ENCODE measurements at regions not wholly inside any gene's neighbourhood (a gene's known extent, or its start where the extent isn't known, plus 50 kb on each side); places are given as distances from the start of the nearest gene placed in this dataset.
"Not testable (repeated sequence)": the region's sequence is repeated elsewhere in the genome, so short reads cannot be mapped to it uniquely, and the experiment has no call there.

DNA sequence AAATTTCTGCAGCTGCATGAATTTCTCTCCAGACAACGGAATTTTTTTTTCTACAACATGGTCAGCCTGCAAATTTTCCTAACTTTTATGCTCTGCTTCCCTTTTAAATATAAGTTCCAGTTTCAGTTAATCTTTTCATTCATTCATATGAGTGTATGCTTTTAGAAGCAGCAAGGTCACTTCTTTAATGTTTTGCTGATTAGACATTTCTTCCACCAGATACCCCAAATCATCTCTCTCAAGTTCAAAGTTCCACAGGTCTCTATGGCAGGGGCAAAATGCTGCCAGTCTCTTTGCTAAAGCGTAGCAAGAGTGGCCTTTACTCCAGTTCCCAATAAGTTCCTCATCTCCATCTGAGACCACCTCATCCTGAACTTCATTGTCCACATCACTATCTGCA lies 205.6 kb upstream of the GRM7 start:
- no peak for DNase-seq

- DNase-seq = no peak
Measured at GRCh38 chr3:6657591-6657990, 203.3 kb upstream of the GRM7 start.

DNA sequence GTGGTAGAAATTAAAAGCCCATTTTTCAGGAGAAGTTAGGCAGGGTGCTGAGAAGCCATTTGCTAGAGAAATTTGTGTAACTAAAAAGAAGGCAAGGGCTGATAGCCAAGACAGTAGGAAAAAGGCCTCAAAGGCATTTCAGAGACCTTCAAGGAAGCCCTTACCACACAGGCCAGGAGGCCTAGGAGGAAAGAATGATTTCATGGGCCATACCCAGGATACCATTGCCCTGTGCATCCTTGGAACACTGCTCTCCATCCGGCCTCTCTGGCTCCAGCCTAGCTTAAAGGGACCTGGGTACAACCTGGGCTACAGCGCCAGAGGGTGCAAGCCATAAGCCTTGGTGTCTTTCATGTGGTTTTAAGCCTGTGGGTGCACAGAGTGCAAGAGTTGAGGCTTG lies 193.6 kb upstream of the GRM7 start:
- no peak for DNase-seq

DNA sequence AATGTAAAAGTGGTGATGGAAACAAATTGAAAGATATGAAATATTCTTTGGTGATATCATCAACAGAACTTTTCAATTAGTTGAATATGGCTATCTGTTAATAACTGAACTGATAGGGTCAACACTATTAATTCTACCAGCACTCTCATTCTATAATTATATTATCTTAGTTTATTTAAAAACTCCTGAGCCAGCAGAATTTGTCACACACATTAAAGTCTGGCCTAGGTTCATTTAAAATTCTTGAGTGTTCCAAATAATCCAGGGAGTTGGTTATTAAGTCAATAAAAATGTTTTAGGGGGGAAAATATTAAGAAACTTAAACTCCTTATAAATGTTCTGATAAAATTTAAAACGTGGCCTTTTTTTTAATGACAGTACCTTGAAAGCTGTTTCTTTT lies 189.6 kb upstream of the GRM7 start:
- no peak for DNase-seq

DNA sequence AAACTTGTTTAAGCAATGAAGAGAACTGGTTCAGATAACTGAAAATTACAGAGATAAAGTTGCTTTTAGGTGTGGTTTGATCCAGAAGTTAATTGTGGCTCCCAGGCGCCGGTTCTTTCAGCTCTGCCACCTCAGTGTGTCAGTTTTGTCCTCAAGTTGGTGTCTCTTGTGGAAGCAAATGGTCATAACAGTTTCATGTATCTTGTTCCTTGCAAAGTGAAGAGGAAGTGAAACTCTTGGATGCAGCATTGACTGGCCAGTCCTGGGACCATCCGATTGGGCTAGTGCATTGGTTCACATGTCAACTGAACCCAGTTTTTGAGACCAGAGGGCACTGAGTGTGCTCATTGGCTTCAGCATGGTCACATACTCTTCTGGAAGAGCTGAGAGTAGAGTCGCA lies 181.4 kb upstream of the GRM7 start:
- DNase-seq = no peak

DNA sequence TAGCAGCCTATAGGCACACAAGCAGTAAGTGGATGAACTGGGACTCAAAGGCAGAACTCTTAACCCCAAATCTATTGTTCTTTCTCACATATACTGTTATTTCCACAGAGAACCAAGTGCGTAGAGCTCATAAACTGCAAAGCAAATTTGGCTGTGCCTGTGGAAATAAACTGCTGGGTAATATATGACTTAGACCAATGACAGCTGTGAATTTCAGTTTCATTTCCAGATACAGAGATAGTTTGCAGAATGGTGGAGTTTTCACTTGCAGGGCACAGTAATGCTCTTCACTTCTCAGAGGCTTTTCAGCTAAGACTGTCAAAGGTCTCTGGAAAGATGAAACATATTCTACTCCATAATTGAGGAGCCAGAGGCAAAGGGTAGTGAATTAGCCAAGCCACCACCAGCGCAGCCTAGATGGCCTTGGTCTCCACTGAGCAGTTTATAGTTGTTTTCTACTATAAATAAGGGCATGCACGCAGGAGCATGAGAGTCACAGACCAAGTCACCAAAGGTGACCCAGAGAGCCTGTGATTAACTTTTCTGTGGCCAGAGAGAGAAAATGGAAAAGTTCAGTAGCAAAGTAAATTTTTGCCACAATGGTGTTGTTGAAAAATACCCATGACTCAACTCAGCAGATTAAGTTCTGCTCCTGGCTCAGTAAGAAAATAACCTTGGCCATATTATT lies 180.7 kb upstream of the GRM7 start:
- DNase-seq = no peak

DNA sequence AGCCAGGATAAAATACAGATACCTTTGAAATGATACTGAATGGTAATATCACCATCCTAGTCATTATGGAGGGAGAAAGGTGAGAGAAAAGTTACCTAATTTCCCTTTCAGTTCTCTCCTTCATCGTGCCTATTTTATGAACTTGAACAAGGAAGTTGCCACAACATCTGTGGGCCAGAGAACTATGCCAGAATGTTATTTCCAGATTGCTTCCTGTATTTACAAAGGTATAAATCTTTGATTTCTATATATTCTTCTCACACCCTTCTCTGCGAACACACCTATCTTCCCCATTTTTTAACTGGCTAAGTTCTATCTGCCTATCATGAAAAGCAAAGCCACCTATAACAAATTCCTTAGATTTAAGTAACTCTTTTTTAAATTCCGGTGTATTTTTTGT lies 163.6 kb upstream of the GRM7 start:
- no peak for DNase-seq

GRCh38 chr3:6697722-6698121 lies 163.2 kb upstream of the GRM7 start:
- no peak for DNase-seq

GRCh38 chr3:6704817-6705216 lies 156.1 kb upstream of the GRM7 start:
- DNase-seq = not testable (repeated sequence)

- DNase-seq = no peak
Measured at GRCh38 chr3:6706777-6707176, 154.1 kb upstream of the GRM7 start.

DNA sequence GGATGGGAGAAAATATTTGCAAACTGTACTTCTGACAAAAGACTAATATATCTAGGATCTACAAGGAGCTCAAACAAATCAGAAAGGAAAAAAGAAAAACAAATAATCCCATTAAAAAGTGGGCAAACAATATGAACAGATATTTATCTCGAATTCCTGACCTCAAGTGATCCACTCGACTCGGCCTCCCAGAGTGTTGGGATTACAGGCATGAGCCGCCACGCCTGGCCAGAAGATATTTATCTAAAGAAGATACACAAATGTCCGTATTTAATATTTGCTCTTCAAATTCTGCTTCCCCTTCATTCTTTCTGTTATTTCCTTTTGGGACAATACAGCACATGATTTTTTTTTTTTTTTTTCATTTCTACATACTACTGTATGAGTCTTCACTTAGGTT lies 151.7 kb upstream of the GRM7 start:
- no peak for DNase-seq

- DNase-seq = no peak
Measured at GRCh38 chr3:6714962-6715361, 146.0 kb upstream of the GRM7 start.

DNA sequence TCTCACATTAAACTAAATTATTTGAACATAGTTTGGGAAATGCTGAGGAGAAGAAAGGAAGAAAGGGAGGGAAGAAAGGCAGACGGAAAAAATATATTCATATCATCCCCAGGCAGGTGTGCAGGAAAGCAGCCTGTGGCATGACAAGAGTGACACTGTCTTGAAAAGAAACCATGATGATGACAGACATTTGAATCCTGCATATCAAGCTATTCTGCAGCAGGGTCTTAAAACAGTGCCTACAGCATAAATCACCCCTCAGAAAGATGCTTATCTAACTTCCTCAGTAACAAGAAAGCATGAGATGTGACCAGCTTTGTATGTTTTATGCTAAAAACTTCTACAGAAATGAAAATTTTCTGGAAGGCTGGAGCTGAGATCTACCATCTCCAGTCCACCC lies 144.5 kb upstream of the GRM7 start:
- DNase-seq = no peak

DNA sequence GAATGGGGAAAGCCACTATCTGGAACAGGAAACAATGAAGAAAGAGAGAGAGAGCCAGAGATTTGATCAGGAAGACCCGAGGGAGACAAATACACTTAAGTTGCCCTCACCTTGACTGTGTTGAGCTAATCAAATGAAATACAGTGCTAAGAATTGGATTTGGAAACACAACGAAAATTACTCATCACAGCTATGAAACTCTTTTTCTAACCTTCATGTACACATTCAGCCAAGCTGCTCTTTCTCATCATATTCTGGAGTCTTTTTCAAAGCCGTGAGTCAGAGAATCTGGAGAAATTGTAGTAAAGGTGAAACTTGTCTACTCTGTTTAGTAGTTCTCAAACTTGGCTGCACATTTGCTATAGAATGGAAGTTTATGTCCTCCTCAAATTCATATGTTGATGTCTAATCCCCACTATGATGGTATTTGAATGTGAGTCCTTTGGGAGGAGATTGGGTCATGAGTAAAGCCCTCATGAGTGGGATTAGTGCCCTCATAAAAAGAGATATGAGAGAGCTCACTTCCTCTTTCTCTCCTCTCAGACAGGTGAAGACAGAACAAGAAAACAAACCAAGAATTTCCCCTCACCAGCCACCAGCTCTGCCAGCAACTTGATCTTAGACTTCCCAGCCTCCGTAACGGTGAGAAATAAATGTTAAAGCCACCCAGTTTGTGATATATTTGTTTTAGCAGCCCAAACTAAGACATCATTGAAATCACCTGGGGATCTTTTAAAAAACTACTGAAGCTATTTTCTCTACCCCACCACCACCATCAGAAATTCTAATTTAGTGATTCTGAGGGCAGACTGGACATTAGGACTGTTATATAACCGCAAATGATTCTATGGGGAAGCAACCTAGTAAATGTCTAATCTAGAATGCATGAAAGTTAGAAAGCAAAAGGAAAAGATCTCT lies 143.6 kb upstream of the GRM7 start:
- DNase-seq = no peak

- DNase-seq = no peak
Measured at GRCh38 chr3:6719999-6720398, 140.9 kb upstream of the GRM7 start.

DNA sequence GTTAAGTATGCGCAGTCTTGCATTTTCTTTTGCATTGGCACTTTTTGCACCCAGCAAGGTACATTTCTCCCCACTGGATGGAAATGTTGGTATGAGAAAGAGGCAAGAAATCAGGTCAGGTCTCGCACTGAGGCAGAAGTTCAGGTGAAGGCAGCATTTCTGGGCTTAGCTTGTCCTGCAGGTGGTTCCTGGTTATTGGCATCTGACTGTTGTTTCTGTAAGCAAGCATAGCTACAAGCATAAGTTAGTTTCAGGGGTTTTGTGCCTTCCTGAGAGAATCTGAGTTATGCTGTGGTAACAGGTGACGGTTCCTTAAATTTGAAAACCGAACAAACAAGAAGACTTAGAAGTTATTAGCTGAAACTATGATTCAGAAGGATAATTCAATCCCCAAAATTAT lies 139.4 kb upstream of the GRM7 start:
- no peak for DNase-seq

DNA sequence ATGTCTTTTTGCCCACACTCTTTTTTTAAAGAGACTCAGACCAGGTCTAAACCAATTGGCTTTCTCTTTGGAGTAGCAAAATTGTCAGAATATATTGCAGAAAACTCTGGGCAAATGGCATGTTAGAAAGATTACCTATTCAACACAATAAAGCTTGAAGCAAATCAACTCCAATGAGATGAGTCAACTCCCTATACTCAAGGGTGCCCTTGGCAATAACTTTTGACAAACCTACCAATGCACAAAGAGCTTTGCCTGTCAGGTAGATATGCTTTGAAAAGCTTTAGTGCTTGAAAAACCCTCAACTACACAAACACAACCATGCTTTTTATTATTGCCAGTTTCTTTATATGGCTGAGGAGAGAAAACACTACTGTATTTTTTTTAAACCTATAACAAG lies 137.7 kb upstream of the GRM7 start:
- DNase-seq = no peak

DNA sequence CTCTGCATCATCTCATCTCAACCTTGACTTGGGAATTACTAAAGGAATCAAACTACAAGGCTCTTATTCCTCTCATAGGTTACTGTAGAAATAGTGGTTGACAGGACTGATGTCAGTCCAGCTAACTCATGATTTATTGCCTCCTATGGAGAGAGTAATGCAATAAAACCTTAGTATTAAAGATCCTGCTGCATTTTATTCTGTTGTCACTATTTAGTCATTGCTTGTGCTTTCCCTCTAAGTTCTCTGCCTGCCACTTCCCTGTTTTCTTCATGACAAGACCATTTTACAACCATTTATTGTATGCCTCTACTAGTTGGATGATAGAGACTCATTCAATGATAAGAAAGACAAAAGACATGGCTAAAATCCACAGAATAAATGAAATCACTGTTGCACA lies 134.1 kb upstream of the GRM7 start:
- DNase-seq = no peak

DNA sequence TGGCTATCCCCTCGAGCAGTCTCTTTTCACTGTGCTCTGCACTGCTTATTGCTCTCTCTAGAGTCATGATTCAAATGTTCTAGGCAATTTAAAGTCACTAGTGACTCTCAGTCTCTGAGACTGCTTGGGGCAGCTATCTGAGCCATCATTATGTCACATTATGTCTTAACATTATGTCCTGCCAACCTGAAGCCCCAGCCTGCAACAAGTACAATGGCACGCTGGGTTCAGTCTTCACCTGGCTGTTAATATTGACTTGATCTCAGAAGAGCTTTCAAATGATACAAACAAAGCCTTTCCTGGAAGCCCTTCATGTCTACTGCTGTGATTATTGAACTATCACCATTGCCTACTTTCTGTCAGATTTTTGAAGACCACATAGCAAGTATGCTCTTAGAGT lies 128.1 kb upstream of the GRM7 start:
- DNase-seq = no peak

DNA sequence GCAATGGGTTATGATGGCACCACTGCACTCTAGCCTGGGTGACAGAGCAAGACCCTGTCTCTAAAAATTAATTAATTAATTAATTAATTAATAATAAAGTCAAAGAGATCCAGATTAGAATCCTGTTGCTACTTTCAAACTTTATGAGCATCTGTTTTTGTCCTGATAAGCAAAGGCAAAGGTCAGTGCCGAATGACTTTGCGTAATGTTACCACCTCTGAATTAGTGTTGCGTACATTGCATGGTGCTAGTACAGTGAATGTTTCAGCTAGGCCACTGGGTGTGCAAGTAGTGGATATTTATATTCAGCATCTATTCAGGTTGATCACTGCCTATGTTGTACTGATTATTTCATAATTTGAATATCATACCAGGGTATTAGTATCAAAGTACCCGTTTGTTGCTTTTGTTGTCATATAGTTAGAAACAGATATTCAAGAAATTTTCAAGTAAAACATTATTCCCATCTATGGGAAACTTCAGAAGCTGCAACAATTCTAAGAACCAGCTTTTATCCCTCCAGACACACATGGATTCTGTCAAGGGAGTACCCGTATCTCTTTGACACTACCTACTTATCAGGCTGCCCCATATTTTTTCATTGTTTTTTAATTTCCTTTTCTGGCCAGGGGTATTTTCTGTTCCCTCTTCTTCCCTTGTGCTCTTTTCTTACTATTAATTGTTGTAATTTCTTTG lies 127.1 kb upstream of the GRM7 start:
- no peak for DNase-seq

GRCh38 chr3:6734395-6734746 lies 126.5 kb upstream of the GRM7 start:
- DNase-seq = no peak

GRCh38 chr3:6736836-6737629 lies 123.9 kb upstream of the GRM7 start:
- no peak for DNase-seq

- no peak for DNase-seq
Measured at GRCh38 chr3:6737630-6738029, 123.3 kb upstream of the GRM7 start.
